Thymus (tissue), 11 donors: ENCODE measurements at regions not wholly inside any gene's neighbourhood (a gene's known extent, or its start where the extent isn't known, plus 50 kb on each side); places are given as distances from the start of the nearest gene placed in this dataset.

ENCODE experiments used
- DNase-seq, 9 donors: peaks; one replicate each; pipeline ENCODE4 v3.0.0-alpha.2; 2013; ENCODE audit warnings: low spot score in 9 of 9, low read depth in 6 of 9, missing footprints in 1 of 9
- H3K27ac ChIP-seq, 2 donors: one replicate each; pipeline ENCODE4 v1.5.1; 2013; ENCODE audit warnings: control low read depth in 1 of 2, low read depth in 1 of 2, low read length in 1 of 2, mild to moderate bottlenecking in 1 of 2, moderate library complexity in 1 of 2
- H3K27me3 ChIP-seq, 2 donors: one replicate each; pipeline ENCODE4 v1.5.1; 2013; ENCODE audit warnings: low read length in 1 of 2; ENCODE audit not compliant: control insufficient read depth in 2 of 2, insufficient read depth in 1 of 2
- H3K36me3 ChIP-seq, 2 donors: one replicate each; pipeline ENCODE4 v1.5.1; 2013; ENCODE audit warnings: low read length in 1 of 2, mild to moderate bottlenecking in 1 of 2, moderate library complexity in 1 of 2; ENCODE audit not compliant: control insufficient read depth in 2 of 2, insufficient read depth in 2 of 2
- H3K4me1 ChIP-seq, 2 donors: one replicate each; pipeline ENCODE4 v1.5.1; 2013; ENCODE audit warnings: low read length in 2 of 2; ENCODE audit not compliant: control insufficient read depth in 2 of 2, insufficient read depth in 2 of 2
- H3K4me3 ChIP-seq, 2 donors: one replicate each; pipeline ENCODE4 v1.5.1; 2013; ENCODE audit warnings: low read length in 2 of 2, control low read depth in 1 of 2, mild to moderate bottlenecking in 1 of 2
- H3K9me3 ChIP-seq, 2 donors: one replicate each; pipeline ENCODE4 v1.5.1; 2013; ENCODE audit warnings: low read length in 1 of 2, mild to moderate bottlenecking in 1 of 2; ENCODE audit not compliant: control insufficient read depth in 2 of 2, insufficient read depth in 1 of 2
- WGBS: extraction: QIAGEN DNeasy Blood & Tissue Kit; methylation state at CpG from one replicate; pipeline ENCODE4 v1.1.7; 2013; 5-methylcytosine and 5-hydroxymethylcytosine counted together
- donor health status: healthy.

- Histone ChIP-seq H3K27ac (no peak overlapping the region), H3K4me1 (no peaks in the 10 kb centered on the region)
Observed at GRCh38 chr2:12046641-12047040, 300.2 kb downstream of the LPIN1 start.

DNA sequence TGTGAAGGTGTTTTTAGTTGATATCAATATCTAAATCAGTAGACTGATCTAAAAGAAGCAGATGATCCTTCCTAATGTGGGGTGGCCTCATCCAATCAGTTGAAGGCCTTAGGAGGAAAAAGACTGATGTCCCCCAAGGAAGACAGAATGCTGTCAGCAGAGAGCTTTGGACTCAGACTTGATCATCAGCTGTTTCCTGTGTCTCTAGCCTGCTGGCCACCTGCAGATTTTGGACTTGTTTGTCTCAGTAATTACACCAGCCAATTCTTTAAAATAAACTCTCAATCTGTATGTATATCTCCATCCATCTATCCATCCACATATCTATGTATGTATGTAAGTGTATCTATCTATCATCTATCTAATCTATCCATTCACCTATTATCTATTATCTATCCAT, 301.3 kb downstream of the LPIN1 start:
- Histone ChIP-seq H3K9me3 (no peaks in the 10 kb centered on the region), H3K4me1 (no peaks in the 10 kb centered on the region), H3K36me3 (no peaks in the 10 kb centered on the region), H3K4me3 (no peak overlapping the region), H3K27me3 (no peaks in the 10 kb centered on the region), H3K27ac (no peak overlapping the region)
- no peak for DNase-seq

More at GRCh38 chr2:12046641-12047040, 300.2 kb downstream of the LPIN1 start:
- no peaks in the 10 kb centered on the region for H3K27me3 ChIP-seq
- H3K9me3 ChIP-seq, result no peaks in the 10 kb centered on the region
- H3K36me3 ChIP-seq, result no peaks in the 10 kb centered on the region
- no peak overlapping the region for H3K4me3 ChIP-seq
- no peak for DNase-seq
- 97% methylated on average over 4 of the region's 4 CpGs for WGBS

- Histone ChIP-seq H3K27me3 (no peaks in the 10 kb centered on the region), H3K9me3 (no peaks in the 10 kb centered on the region), H3K4me3 (no peak overlapping the region), H3K36me3 (no peaks in the 10 kb centered on the region), H3K4me1 (no peaks in the 10 kb centered on the region), H3K27ac (no peak overlapping the region)
- 70% methylated on average over 4 of the region's 4 CpGs for WGBS
- no peak for DNase-seq
Observed at GRCh38 chr2:12048550-12048949, 302.1 kb downstream of the LPIN1 start.

DNA sequence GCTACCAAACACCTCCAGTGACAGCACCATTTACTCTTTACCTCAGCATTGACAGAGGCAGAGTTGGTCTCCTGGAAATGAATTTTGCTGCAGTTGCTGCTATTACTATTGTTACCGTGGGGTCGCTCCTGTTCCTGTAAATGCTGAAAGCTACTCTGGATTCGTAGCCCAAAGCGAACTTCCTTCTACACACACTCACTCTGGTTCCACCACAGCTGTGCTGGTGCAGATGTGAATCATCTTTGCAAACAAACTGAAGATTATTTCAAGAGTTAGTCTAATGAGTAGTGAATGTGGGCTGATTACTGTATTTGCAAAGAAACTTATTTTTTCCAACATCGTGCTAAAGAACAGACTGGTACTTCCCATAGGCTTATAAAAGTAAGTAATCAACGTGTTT, 304.0 kb downstream of the LPIN1 start:
- peak in 6 of 9 donors; percentile 9 to 71 (median 24) for DNase-seq
- Histone ChIP-seq H3K9me3 (no peaks in the 10 kb centered on the region), H3K27me3 (no peaks in the 10 kb centered on the region), H3K4me1 (no peaks in the 10 kb centered on the region), H3K4me3 (no peak overlapping the region), H3K27ac (no peak overlapping the region), H3K36me3 (no peaks in the 10 kb centered on the region)
- WGBS, result 25% methylated on average over 6 of the region's 6 CpGs

GRCh38 chr2:12051831-12052230, 305.4 kb downstream of the LPIN1 start:
- DNase-seq, result no peak
- no peaks in the 10 kb centered on the region for H3K27me3 ChIP-seq
- no peak overlapping the region for H3K27ac ChIP-seq
- H3K4me1 ChIP-seq, result peaks cover 0 to 2% of the 10 kb centered on the region in 2 donors
- WGBS, result 90% methylated on average over 2 of the region's 2 CpGs
- H3K36me3 ChIP-seq, result no peaks in the 10 kb centered on the region
- H3K4me3 ChIP-seq, result no peak overlapping the region
- no peaks in the 10 kb centered on the region for H3K9me3 ChIP-seq

- DNase-seq, result no peak
- Histone ChIP-seq H3K27ac (no peak overlapping the region), H3K4me3 (no peak overlapping the region), H3K36me3 (no peaks in the 10 kb centered on the region), H3K9me3 (no peaks in the 10 kb centered on the region), H3K4me1 (peaks cover 4 to 11% of the 10 kb centered on the region in 2 donors), H3K27me3 (no peaks in the 10 kb centered on the region)
- 98% methylated on average over 3 of the region's 3 CpGs for WGBS
Observed at GRCh38 chr2:12052796-12053195, 306.4 kb downstream of the LPIN1 start.

GRCh38 chr2:12054956-12055618, 308.7 kb downstream of the LPIN1 start:
- Histone ChIP-seq H3K36me3 (no peaks in the 10 kb centered on the region), H3K4me1 (peaks cover 5 to 11% of the 10 kb centered on the region in 2 donors), H3K27me3 (no peaks in the 10 kb centered on the region), H3K4me3 (no peak overlapping the region), H3K9me3 (no peaks in the 10 kb centered on the region), H3K27ac (no peak overlapping the region)
- DNase-seq, result no peak
- 96% methylated on average over 3 of the region's 3 CpGs for WGBS

GRCh38 chr2:12057436-12058166, 311.2 kb downstream of the LPIN1 start:
- no peaks in the 10 kb centered on the region for H3K36me3 ChIP-seq
- H3K27ac ChIP-seq, result no peak overlapping the region
- H3K9me3 ChIP-seq, result no peaks in the 10 kb centered on the region
- DNase-seq, result peak in 3 of 9 donors; percentile 23 to 55 (median 24)
- peaks cover 5 to 11% of the 10 kb centered on the region in 2 donors for H3K4me1 ChIP-seq
- H3K4me3 ChIP-seq, result no peak overlapping the region
- H3K27me3 ChIP-seq, result no peaks in the 10 kb centered on the region
- 7% methylated on average over 12 of the region's 12 CpGs for WGBS

GRCh38 chr2:12059616-12060441, 313.4 kb downstream of the LPIN1 start:
- Histone ChIP-seq H3K27me3 (no peaks in the 10 kb centered on the region), H3K4me3 (no peak overlapping the region), H3K4me1 (peaks cover 5 to 11% of the 10 kb centered on the region in 2 donors), H3K36me3 (no peaks in the 10 kb centered on the region), H3K9me3 (no peaks in the 10 kb centered on the region), H3K27ac (no peak overlapping the region)
- no peak for DNase-seq
- WGBS, result 94% methylated on average over 2 of the region's 2 CpGs
